Tibial artery (tissue), 4 donors: ENCODE measurements at regions not wholly inside any gene's neighbourhood (a gene's known extent, or its start where the extent isn't known, plus 50 kb on each side); places are given as distances from the start of the nearest gene placed in this dataset.

Experiments used
- DNase-seq, 2 donors: peaks; one replicate each; pipeline ENCODE4 v3.0.0-alpha.2; 2019
- H3K27ac ChIP-seq, 2 donors: fragments of 200-600 bp; sonication (generic) in 1 of 2; 1 replicate in 1 of 2; 2 replicates in 1 of 2; pipeline ENCODE4 v1.5.1; 2018 to 2019; ENCODE audit warnings: mild to moderate bottlenecking in 1 of 2
- H3K27me3 ChIP-seq, 2 donors: fragments of 200-600 bp; sonication (generic) in 1 of 2; one replicate each; pipeline versions ENCODE4 v1.5.1 to v1.6.0; 2016 to 2019
- H3K36me3 ChIP-seq, 3 donors: fragments of 200-600 bp; sonication (generic) in 2 of 3; one replicate each; pipeline ENCODE4 v1.5.1; 2016 to 2019; ENCODE audit warnings: mild to moderate bottlenecking in 2 of 3
- H3K4me1 ChIP-seq, 4 donors: fragments of 200-600 bp; sonication (generic) in 2 of 4; 1 replicate in 3 of 4; 2 replicates in 1 of 4; pipeline ENCODE4 v1.5.1; 2016 to 2019
- H3K4me3 ChIP-seq, 2 donors: fragments of 200-600 bp; sonication (generic) in 1 of 2; 1 replicate in 1 of 2; 2 replicates in 1 of 2; pipeline ENCODE4 v1.5.1; 2018 to 2019; ENCODE audit warnings: mild to moderate bottlenecking in 2 of 2
- H3K9me3 ChIP-seq, 3 donors: fragments of 200-600 bp; sonication (generic) in 1 of 3; one replicate each; pipeline ENCODE4 v1.5.1; 2016 to 2019
- intact Hi-C: fragments of 100-400 bp; cut with DNase I; formaldehyde crosslinking; loops from one replicate; pipeline ENCODE4 v1.15.0; 2023; ENCODE audit warnings: low total_unique reads
- TF ChIP-seq, protein P1 (sequence below), 2 experiments: fragments of 200-600 bp in 1 of 2; fragments of 450-650 bp in 1 of 2; IDR thresholded peaks; one replicate each; pipeline ENCODE4 v1.5.1; 2017 to 2019; ENCODE audit warnings: antibody characterized with exemption in 2 of 2, mild to moderate bottlenecking in 1 of 2, moderate library complexity in 1 of 2

DNA sequence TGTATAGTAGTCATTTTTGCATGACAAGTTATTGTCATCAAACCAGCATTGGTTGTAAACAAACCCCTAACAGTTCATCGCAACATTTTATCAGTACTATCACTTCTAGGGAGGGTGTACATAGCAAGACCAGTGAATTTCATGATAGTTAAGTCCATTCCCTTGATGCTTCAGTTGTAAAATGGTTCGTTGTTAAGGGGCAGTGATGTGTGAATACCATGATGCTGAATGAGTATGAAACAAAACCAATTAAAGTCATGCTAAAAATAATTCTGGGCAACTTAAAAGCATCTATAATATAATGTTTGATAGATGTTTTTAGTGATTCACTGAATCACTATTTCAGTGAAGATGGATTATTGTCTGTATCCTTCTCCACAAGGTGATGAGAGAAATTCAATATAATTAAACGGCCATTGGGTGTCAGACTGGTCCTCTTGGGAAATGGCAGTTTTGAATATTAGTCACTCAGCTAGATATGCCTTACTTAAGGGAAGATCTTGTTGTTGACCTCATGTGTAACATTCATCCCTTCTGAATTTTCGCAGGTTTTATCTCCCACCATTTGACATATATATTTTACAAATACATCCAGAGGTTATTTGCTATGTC is 742.2 kb upstream of the TMPRSS15 start:
- TF ChIP-seq, protein P1, sequence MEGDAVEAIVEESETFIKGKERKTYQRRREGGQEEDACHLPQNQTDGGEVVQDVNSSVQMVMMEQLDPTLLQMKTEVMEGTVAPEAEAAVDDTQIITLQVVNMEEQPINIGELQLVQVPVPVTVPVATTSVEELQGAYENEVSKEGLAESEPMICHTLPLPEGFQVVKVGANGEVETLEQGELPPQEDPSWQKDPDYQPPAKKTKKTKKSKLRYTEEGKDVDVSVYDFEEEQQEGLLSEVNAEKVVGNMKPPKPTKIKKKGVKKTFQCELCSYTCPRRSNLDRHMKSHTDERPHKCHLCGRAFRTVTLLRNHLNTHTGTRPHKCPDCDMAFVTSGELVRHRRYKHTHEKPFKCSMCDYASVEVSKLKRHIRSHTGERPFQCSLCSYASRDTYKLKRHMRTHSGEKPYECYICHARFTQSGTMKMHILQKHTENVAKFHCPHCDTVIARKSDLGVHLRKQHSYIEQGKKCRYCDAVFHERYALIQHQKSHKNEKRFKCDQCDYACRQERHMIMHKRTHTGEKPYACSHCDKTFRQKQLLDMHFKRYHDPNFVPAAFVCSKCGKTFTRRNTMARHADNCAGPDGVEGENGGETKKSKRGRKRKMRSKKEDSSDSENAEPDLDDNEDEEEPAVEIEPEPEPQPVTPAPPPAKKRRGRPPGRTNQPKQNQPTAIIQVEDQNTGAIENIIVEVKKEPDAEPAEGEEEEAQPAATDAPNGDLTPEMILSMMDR (IDR thresholded peaks at IDR 0.05) = no peak
- no peak for DNase-seq
- H3K27ac ChIP-seq = no peak overlapping the region
- no peaks in the 10 kb centered on the region for H3K4me1 ChIP-seq
- H3K4me3 ChIP-seq = no peak overlapping the region
- no peaks in the 10 kb centered on the region for H3K27me3 ChIP-seq
- no peaks in the 10 kb centered on the region for H3K36me3 ChIP-seq
- intact Hi-C loops = no loop called here
- H3K9me3 ChIP-seq = peaks cover 0 to under 1% (median 0%) of the 10 kb centered on the region in 3 donors

DNA sequence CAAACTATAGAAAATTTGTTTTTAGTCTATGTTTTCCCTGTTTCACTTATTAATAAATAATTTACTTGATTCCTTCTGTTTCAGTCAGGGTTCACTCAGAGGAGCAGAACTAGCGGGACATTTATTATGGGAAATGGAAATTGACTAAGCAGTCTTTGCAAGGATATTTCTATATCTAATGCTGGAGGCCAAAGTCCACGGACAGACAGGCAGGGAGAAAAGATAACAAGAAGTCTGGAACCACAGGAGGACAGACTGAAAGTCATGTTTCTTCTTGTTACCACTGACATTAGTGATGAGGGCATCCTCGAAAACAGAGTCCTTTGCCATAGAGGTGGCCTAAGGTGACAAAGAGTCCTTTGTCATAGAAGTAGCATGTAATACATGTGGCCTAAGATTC is 744.5 kb upstream of the TMPRSS15 start:
- no peak for DNase-seq
- Histone ChIP-seq H3K27me3 (no peaks in the 10 kb centered on the region), H3K4me1 (no peaks in the 10 kb centered on the region), H3K9me3 (no peaks in the 10 kb centered on the region), H3K27ac (no peak overlapping the region), H3K36me3 (no peaks in the 10 kb centered on the region), H3K4me3 (no peak overlapping the region)
- TF ChIP-seq, protein P1 (IDR thresholded peaks at IDR 0.05) = no peak
- intact Hi-C loops = no loop called here

DNA sequence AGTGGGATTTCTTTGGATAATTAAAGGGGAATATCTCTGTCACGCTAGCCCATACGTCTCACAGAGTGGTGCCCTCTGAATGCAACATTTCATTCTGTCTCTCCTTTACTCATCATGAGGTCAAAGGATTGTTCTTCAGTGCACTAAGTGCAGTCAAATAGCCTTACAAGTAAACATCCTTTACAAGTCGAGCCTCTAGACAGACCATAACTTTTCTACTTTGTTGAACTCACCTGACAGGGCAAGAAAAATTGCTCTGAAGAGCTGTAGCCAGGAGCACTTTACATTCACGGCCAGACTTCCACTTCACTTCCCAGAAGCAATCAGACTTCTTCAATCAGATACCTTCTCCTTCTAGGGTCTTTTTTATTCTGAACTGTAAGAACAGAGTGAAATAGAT is 768.0 kb upstream of the TMPRSS15 start:
- H3K9me3 ChIP-seq = no peaks in the 10 kb centered on the region
- no peak overlapping the region for H3K27ac ChIP-seq
- no peaks in the 10 kb centered on the region for H3K36me3 ChIP-seq
- no peak for DNase-seq
- TF ChIP-seq, protein P1 (IDR thresholded peaks at IDR 0.05) = no peak
- H3K27me3 ChIP-seq = no peaks in the 10 kb centered on the region
- H3K4me3 ChIP-seq = no peak overlapping the region
- intact Hi-C loops = no loop called here
- no peaks in the 10 kb centered on the region for H3K4me1 ChIP-seq

DNA sequence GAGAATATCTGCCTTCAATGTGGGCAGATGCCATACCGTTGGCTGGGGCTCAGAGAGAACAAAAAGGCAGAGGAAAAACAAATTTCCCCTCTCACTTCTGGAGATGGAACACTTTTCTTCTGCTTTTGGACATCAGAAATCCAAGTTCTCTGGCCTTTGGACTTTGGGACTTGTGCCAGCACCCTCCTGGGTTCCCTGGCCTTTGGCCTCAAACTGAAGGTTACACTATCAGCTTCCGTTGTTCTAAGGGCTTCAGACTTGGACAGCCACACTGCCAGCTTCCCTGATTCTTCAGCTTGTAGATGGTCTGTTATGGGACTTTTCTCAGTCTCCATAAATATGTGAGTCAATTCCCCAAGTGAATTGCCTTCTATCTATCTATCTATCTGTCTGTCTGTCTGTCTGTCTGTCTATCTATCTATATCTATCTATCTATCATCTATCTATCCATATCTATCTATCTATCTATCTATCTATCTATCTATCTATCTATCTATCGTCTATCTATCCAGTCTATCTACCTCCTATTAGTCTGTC is 778.1 kb upstream of the TMPRSS15 start:
- no peaks in the 10 kb centered on the region for H3K4me1 ChIP-seq
- H3K9me3 ChIP-seq = no peaks in the 10 kb centered on the region
- DNase-seq = no peak
- TF ChIP-seq, protein P1 (IDR thresholded peaks at IDR 0.05) = no peak
- H3K27ac ChIP-seq = no peak overlapping the region
- no peaks in the 10 kb centered on the region for H3K27me3 ChIP-seq
- H3K36me3 ChIP-seq = no peaks in the 10 kb centered on the region
- intact Hi-C loops = no loop called here
- H3K4me3 ChIP-seq = no peak overlapping the region

DNA sequence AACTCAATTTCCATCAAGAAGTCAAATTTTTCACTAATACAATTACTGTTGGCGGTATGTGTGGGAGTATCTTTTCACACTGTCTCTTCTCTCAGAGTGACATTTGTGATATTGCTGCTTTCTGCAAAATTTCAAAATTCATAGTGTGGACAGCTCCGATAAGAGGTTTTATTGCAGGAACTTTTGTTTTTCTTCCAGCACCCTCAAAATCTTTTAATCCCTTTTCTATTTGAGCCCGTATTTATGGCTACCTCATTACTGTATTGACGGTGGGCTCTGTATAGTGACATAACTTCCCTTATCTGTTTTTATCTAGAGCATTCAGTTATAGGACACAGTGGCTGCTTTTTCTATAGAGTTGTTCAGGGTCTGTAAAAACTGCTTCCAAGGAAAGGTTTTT is 794.4 kb upstream of the TMPRSS15 start:
- TF ChIP-seq, protein P1 (IDR thresholded peaks at IDR 0.05) = no peak
- intact Hi-C loops = no loop called here
- Histone ChIP-seq H3K36me3 (no peaks in the 10 kb centered on the region), H3K27me3 (no peaks in the 10 kb centered on the region), H3K9me3 (no peaks in the 10 kb centered on the region), H3K4me3 (no peak overlapping the region), H3K27ac (no peak overlapping the region), H3K4me1 (no peaks in the 10 kb centered on the region)
- DNase-seq = no peak
